ENCODE measurements at regions not wholly inside any gene's neighbourhood (a gene's known extent, or its start where the extent isn't known, plus 50 kb on each side); places are given as distances from the start of the nearest gene placed in this dataset.

DNA sequence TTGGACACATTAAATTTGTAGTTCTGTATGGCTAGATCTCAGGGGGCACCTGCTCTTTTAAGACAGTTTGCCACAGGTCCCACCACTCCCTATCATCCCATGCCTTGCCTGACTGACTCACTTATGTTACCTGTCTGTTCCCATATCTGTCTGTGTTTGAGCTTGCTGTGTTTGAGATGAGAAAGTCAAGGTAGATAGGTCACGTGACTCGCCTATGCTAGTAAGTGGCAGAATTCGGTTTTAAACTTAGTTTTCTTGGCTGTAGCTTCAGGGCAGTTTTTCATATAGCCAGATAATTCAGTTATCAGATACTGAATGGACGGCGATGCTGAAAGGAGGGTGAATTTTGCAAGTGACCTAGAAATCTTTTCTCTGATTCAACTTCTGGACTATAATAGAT, 348.4 kb downstream of the RPS24 start:
- no peak for ATAC-seq (ENCODE audit: low read depth)
- Histone ChIP-seq H2AFZ (ENCODE audit: insufficient read depth, low read depth, low read length, poor library complexity, severe bottlenecking) (no peak overlapping the region), H3K9me3 (ENCODE audit: control extremely low read depth in 1 of 3, control insufficient read depth in 2 of 3, insufficient read depth in 1 of 3, low read length in 2 of 3) (peaks cover 0 to 7% (median 0%) of the 10 kb centered on the region in 3 donors), H3K79me2 (ENCODE audit: control insufficient read depth, insufficient read depth, low read length) (no peaks in the 10 kb centered on the region), H3K27ac (ENCODE audit: low read length in 2 of 2) (no peak overlapping the region), H3K4me1 (ENCODE audit: control insufficient read depth in 2 of 2, insufficient read depth in 2 of 2, low read length in 2 of 2) (no peaks in the 10 kb centered on the region), H3K9ac (ENCODE audit: low read length) (no peak overlapping the region), H3K36me3 (replicated peaks in 1 of 2; ENCODE audit: control extremely low read depth in 1 of 2, control insufficient read depth in 1 of 2, extremely low read depth in 1 of 2, insufficient read depth in 2 of 2, low read length in 1 of 2) (no peaks in the 10 kb centered on the region), H3K4me2 (replicated peaks; ENCODE audit: low read depth, low read length, poor library complexity, severe bottlenecking) (no peak overlapping the region), H4K20me1 (ENCODE audit: control insufficient read depth, insufficient read depth, low read length, poor library complexity, severe bottlenecking) (no peaks in the 10 kb centered on the region), H3K27me3 (replicated peaks in 1 of 4; ENCODE audit: control extremely low read depth in 1 of 4, control insufficient read depth in 3 of 4, insufficient read depth in 4 of 4, low read length in 3 of 4) (peaks cover 0 to 2% (median 0%) of the 10 kb centered on the region in 4 experiments), H3K4me3 (ENCODE audit: control extremely low read depth in 1 of 5, extremely low read depth in 1 of 5, insufficient read depth in 1 of 5, low read depth in 2 of 5, low read length in 4 of 5) (no peak overlapping the region)
- Mint-ChIP-seq H3K9me3 (ENCODE audit: insufficient read depth) (peaks cover 8% of the 10 kb centered on the region), H3K4me1 (no peaks in the 10 kb centered on the region), H3K27ac (no peak overlapping the region), H3K4me3 (no peak overlapping the region), H3K27me3 (peaks cover 6% of the 10 kb centered on the region)
- 90% methylated on average over 2 of the region's 5 CpGs for WGBS (ENCODE audit: insufficient coverage)
- no peak for DNase-seq
- TF ChIP-seq EZH2 (IDR thresholded peaks at IDR 0.05; ENCODE audit: borderline replicate concordance, insufficient read depth, low read depth, low read length, poor library complexity, severe bottlenecking) = no peak
- TF ChIP-seq, protein P1, sequence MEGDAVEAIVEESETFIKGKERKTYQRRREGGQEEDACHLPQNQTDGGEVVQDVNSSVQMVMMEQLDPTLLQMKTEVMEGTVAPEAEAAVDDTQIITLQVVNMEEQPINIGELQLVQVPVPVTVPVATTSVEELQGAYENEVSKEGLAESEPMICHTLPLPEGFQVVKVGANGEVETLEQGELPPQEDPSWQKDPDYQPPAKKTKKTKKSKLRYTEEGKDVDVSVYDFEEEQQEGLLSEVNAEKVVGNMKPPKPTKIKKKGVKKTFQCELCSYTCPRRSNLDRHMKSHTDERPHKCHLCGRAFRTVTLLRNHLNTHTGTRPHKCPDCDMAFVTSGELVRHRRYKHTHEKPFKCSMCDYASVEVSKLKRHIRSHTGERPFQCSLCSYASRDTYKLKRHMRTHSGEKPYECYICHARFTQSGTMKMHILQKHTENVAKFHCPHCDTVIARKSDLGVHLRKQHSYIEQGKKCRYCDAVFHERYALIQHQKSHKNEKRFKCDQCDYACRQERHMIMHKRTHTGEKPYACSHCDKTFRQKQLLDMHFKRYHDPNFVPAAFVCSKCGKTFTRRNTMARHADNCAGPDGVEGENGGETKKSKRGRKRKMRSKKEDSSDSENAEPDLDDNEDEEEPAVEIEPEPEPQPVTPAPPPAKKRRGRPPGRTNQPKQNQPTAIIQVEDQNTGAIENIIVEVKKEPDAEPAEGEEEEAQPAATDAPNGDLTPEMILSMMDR (IDR thresholded peaks at IDR 0.05) = no peak
- intact Hi-C loops (cut with micrococcal nuclease) = no loop called here
- CTCF ChIA-PET = no interaction called here
- POLR2A ChIA-PET = no interaction called here

DNA sequence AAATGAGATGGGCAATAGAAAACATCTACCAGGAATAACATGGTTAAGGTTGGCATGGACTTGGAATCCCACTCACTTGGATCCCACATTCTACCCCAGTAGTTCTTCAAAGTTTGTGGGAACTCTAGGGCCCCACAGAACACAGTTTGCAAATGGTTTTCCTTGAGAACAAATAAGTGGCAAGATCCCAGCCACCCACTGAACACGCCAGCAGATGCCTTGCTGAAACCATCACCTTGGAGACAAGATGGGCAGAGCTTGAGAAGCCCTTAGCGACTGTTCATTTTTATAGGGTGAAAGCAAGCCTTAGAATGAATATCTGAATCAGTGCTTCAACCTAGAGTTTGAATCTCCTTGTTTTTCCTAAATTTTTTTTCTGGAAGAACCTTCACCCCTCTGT, 349.1 kb downstream of the RPS24 start:
- peaks cover 8% of the 10 kb centered on the region for H3K9me3 Mint-ChIP-seq (ENCODE audit: insufficient read depth)
- H3K4me1 Mint-ChIP-seq = no peaks in the 10 kb centered on the region
- Histone ChIP-seq H3K79me2 (ENCODE audit: control insufficient read depth, insufficient read depth, low read length) (no peaks in the 10 kb centered on the region), H3K4me1 (ENCODE audit: control insufficient read depth in 2 of 2, insufficient read depth in 2 of 2, low read length in 2 of 2) (no peaks in the 10 kb centered on the region), H2AFZ (ENCODE audit: insufficient read depth, low read depth, low read length, poor library complexity, severe bottlenecking) (no peak overlapping the region), H3K27ac (ENCODE audit: low read length in 2 of 2) (no peak overlapping the region), H3K9me3 (ENCODE audit: control extremely low read depth in 1 of 3, control insufficient read depth in 2 of 3, insufficient read depth in 1 of 3, low read length in 2 of 3) (peaks cover 0 to 7% (median 0%) of the 10 kb centered on the region in 3 donors), H3K27me3 (replicated peaks in 1 of 4; ENCODE audit: control extremely low read depth in 1 of 4, control insufficient read depth in 3 of 4, insufficient read depth in 4 of 4, low read length in 3 of 4) (peaks cover 0 to 2% (median 0%) of the 10 kb centered on the region in 4 experiments), H3K36me3 (replicated peaks in 1 of 2; ENCODE audit: control extremely low read depth in 1 of 2, control insufficient read depth in 1 of 2, extremely low read depth in 1 of 2, insufficient read depth in 2 of 2, low read length in 1 of 2) (no peaks in the 10 kb centered on the region), H3K9ac (ENCODE audit: low read length) (no peak overlapping the region), H3K4me2 (replicated peaks; ENCODE audit: low read depth, low read length, poor library complexity, severe bottlenecking) (no peak overlapping the region), H3K4me3 (ENCODE audit: control extremely low read depth in 1 of 5, extremely low read depth in 1 of 5, insufficient read depth in 1 of 5, low read depth in 2 of 5, low read length in 4 of 5) (no peak overlapping the region), H4K20me1 (ENCODE audit: control insufficient read depth, insufficient read depth, low read length, poor library complexity, severe bottlenecking) (no peaks in the 10 kb centered on the region)
- H3K27ac Mint-ChIP-seq = no peak overlapping the region
- TF ChIP-seq EZH2 (IDR thresholded peaks at IDR 0.05; ENCODE audit: borderline replicate concordance, insufficient read depth, low read depth, low read length, poor library complexity, severe bottlenecking) = no peak
- peaks cover 11% of the 10 kb centered on the region for H3K27me3 Mint-ChIP-seq
- no peak for DNase-seq
- intact Hi-C loops (cut with micrococcal nuclease) = no loop called here
- POLR2A ChIA-PET = no interaction called here
- WGBS (ENCODE audit: insufficient coverage) = 100% methylated on average over 1 of the region's 2 CpGs
- ATAC-seq (ENCODE audit: low read depth) = no peak
- H3K4me3 Mint-ChIP-seq = no peak overlapping the region
- CTCF ChIA-PET = no interaction called here
